A549 (cell line): ENCODE measurements at regions not wholly inside any gene's neighbourhood (a gene's known extent, or its start where the extent isn't known, plus 50 kb on each side); places are given as distances from the start of the nearest gene placed in this dataset.

Experiments
- ATAC-seq, 2 experiments: fragments of 200-7000 bp in 1 of 2; fragments of >200 bp in 1 of 2; cut with Nextera tagmentation in 1 of 2; cut with Tn5 transposase in 1 of 2; 3 replicates each; pipeline versions ENCODE4 v1.8.0 to v1.9.1; 2018 to 2020; ENCODE audit warnings: mild to moderate bottlenecking in 1 of 2, moderate library complexity in 1 of 2
- CTCF ChIA-PET: fragments of 300-600 bp; sonication (Branson Sonifier 250); formaldehyde crosslinking; extraction: SDS; loops from one replicate; lab custom pipeline; 2021; ENCODE audit warnings: antibody characterized with exemption, inconsistent platforms; lab: Yijun Ruan, JAX
- POLR2A ChIA-PET: fragments of 350-600 bp; formaldehyde crosslinking; extraction: SDS; loops from one replicate; lab custom pipeline; 2021; ENCODE audit warnings: antibody characterized with exemption, inconsistent platforms; lab: Yijun Ruan, JAX
- DNase-seq, 2 experiments: peaks; one replicate each; pipeline versions ENCODE4 v3.0.0 to v3.0.0-alpha.2; 2011 to 2016; ENCODE audit warnings: low read depth in 1 of 2, low spot score in 1 of 2
- FAIRE-seq: peaks from 2 replicates; lab custom pipeline; 2011; peaks lifted over from hg19 to GRCh38; lab: Jason Lieb, UNC
- H3K27ac ChIP-seq, 2 experiments: fragments of >200 bp; sonication (Bioruptor Twin); formaldehyde crosslinking; 3 replicates each; pipeline ENCODE4 v1.5.1; 2016 to 2017
- H3K4me1 ChIP-seq: fragments of >200 bp; sonication (Bioruptor Twin); formaldehyde crosslinking; 3 replicates; pipeline ENCODE4 v1.6.1; 2016
- H3K4me2 ChIP-seq: fragments of >200 bp; sonication (Bioruptor Twin); formaldehyde crosslinking; 3 replicates; pipeline ENCODE4 v1.6.1; 2016
- H3K4me3 ChIP-seq: fragments of >200 bp; sonication (Bioruptor Twin); formaldehyde crosslinking; 3 replicates; pipeline ENCODE4 v1.5.1; 2016
- H3K9me3 ChIP-seq: fragments of >200 bp; sonication (Bioruptor Twin); formaldehyde crosslinking; 3 replicates; pipeline ENCODE4 v1.6.1; 2016
- ATOH8 ChIP-seq: fragments of 250-450 bp; sonication (Bioruptor Pico); IDR thresholded peaks from 2 replicates; pipeline ENCODE4 v1.5.0; 2020; ENCODE audit warnings: low read depth, mild to moderate bottlenecking, moderate library complexity
- CBX2 ChIP-seq: fragments of 200-600 bp; sonication (generic); IDR thresholded peaks from 2 replicates; pipeline ENCODE4 v1.6.1; 2016; ENCODE audit warnings: low read depth, mild to moderate bottlenecking, borderline replicate concordance
- CHD4 ChIP-seq: fragments of 200-600 bp; sonication (generic); IDR thresholded peaks from 2 replicates; pipeline ENCODE4 v1.6.1; 2016; ENCODE audit warnings: antibody characterized with exemption, mild to moderate bottlenecking, borderline replicate concordance
- E2F6 ChIP-seq: IDR thresholded peaks from 2 replicates; pipeline ENCODE4 v1.6.1; 2012; ENCODE audit warnings: low read depth, borderline replicate concordance
- FOSB ChIP-seq: fragments of 250-450 bp; sonication (Bioruptor Pico); IDR thresholded peaks from 2 replicates; pipeline ENCODE4 v1.5.0; 2020; ENCODE audit warnings: mild to moderate bottlenecking, moderate library complexity
- FOXS1 ChIP-seq: fragments of 250-450 bp; sonication (Bioruptor Pico); IDR thresholded peaks from 2 replicates; pipeline ENCODE4 v1.5.0; 2020; ENCODE audit warnings: mild to moderate bottlenecking, moderate library complexity
- HEYL ChIP-seq: fragments of 250-450 bp; sonication (Bioruptor Pico); IDR thresholded peaks from 2 replicates; pipeline ENCODE4 v1.8.0; 2021; ENCODE audit warnings: mild to moderate bottlenecking, moderate library complexity
- JUNB ChIP-seq: fragments of >200 bp; sonication (Bioruptor Twin); formaldehyde crosslinking; IDR thresholded peaks from 2 replicates; pipeline ENCODE4 v1.6.1; 2016
- NR3C1 ChIP-seq: fragments of >200 bp; sonication (Bioruptor Twin); formaldehyde crosslinking; IDR thresholded peaks from 3 replicates; pipeline ENCODE4 v1.6.1; 2017
- PHF8 ChIP-seq: fragments of 200-600 bp; sonication (generic); IDR thresholded peaks from 2 replicates; pipeline ENCODE4 v1.6.1; 2016; ENCODE audit warnings: low read depth, mild to moderate bottlenecking, antibody characterized with exemption, moderate library complexity, borderline replicate concordance
- POLR2AphosphoS2 ChIP-seq: conservative IDR thresholded peaks from 2 replicates; pipeline ENCODE4 v1.6.1; 2012; ENCODE audit warnings: low read length, improper control_type of control experiment, inconsistent platforms
- REST ChIP-seq: fragments of 200-600 bp; sonication (generic); IDR thresholded peaks from 2 replicates; pipeline ENCODE4 v1.6.1; 2016; ENCODE audit warnings: antibody characterized with exemption, mild to moderate bottlenecking, moderate library complexity
- RNF2 ChIP-seq: fragments of 200-600 bp; sonication (generic); IDR thresholded peaks from 2 replicates; pipeline ENCODE4 v1.6.1; 2016; ENCODE audit warnings: low read depth, mild to moderate bottlenecking, antibody characterized with exemption, moderate library complexity, borderline replicate concordance
- TP53 ChIP-seq: fragments of 250-450 bp; sonication (Bioruptor Pico); IDR thresholded peaks from 2 replicates; pipeline ENCODE4 v1.5.0; 2021; ENCODE audit warnings: mild to moderate bottlenecking, moderate library complexity
- ZSCAN20 ChIP-seq: fragments of 250-450 bp; sonication (Bioruptor Pico); IDR thresholded peaks from 2 replicates; pipeline ENCODE4 v1.8.0; 2022; ENCODE audit warnings: mild to moderate bottlenecking, moderate library complexity
- WGBS: methylation state at CpG from one replicate; pipeline ENCODE4 v1.1.6; 2017; ENCODE audit errors: missing lambda C conversion rate; 5-methylcytosine and 5-hydroxymethylcytosine counted together

- 12% methylated on average over 5 of the region's 5 CpGs for WGBS
- POLR2A ChIA-PET = no interaction called here
- no peak for FAIRE-seq
- no peak overlapping the region for H3K4me2 ChIP-seq
- CTCF ChIA-PET = interaction anchor here (1.0 kb wide), 1 partner anchor 1488 kb away, joined by 3 read pairs; no protein-coding TSS in a partner anchor
- H3K9me3 ChIP-seq = no peaks in the 10 kb centered on the region
- no peak for ATAC-seq
- DNase-seq = no peak
- H3K4me1 ChIP-seq = no peaks in the 10 kb centered on the region
- TF ChIP-seq TP53 (CRISPR knock-in tag) (no peak), ZSCAN20 (CRISPR knock-in tag) (no peak), CHD4 (no peak)
- H3K27ac ChIP-seq = no peak overlapping the region
- no peak overlapping the region for H3K4me3 ChIP-seq
These were observed 186.0 kb upstream of the RAB6C start for GRCh38 chr2:129793431-129793902.

- TF ChIP-seq PHF8 = no peak
- no peak overlapping the region for H3K4me2 ChIP-seq
- POLR2A ChIA-PET = no interaction called here
- no peaks in the 10 kb centered on the region for H3K4me1 ChIP-seq
- DNase-seq (no peak), FAIRE-seq (no peak), ATAC-seq (no peak)
- H3K27ac ChIP-seq = no peak overlapping the region
- H3K4me3 ChIP-seq = no peak overlapping the region
- WGBS = 20% methylated on average over 5 of the region's 5 CpGs
- H3K9me3 ChIP-seq = no peaks in the 10 kb centered on the region
- CTCF ChIA-PET = interaction anchor here (1.0 kb wide), 1 partner anchor 1488 kb away, joined by 3 read pairs; no protein-coding TSS in a partner anchor
These were observed 185.3 kb upstream of the RAB6C start for GRCh38 chr2:129794116-129794515.

GRCh38 chr2:129794540-129794939, 184.9 kb upstream of the RAB6C start:
- TF ChIP-seq JUNB (no peak), POLR2AphosphoS2 (no peak), HEYL (CRISPR knock-in tag) (no peak), E2F6 (no peak), CBX2 (no peak), REST (no peak), FOSB (CRISPR knock-in tag) (no peak)
- DNase-seq = no peak
- CTCF ChIA-PET = interaction anchor here (1.0 kb wide), 1 partner anchor 1489 kb away, joined by 3 read pairs; no protein-coding TSS in a partner anchor
- POLR2A ChIA-PET = no interaction called here
- no peak overlapping the region for H3K27ac ChIP-seq
- no peak overlapping the region for H3K4me2 ChIP-seq
- H3K9me3 ChIP-seq = no peaks in the 10 kb centered on the region
- FAIRE-seq = no peak
- no peak overlapping the region for H3K4me3 ChIP-seq
- no peak for ATAC-seq
- WGBS = 46% methylated on average over 15 of the region's 15 CpGs
- no peaks in the 10 kb centered on the region for H3K4me1 ChIP-seq

- ChIA-PET POLR2A (no interaction called here), CTCF (no interaction called here)
- FAIRE-seq (no peak), ATAC-seq (no peak), DNase-seq (no peak)
- Histone ChIP-seq H3K4me3 (no peak overlapping the region), H3K27ac (no peak overlapping the region), H3K9me3 (no peaks in the 10 kb centered on the region), H3K4me1 (no peaks in the 10 kb centered on the region), H3K4me2 (no peak overlapping the region)
- TF ChIP-seq CBX2 = no peak
- no peak for TF ChIP-seq FOXS1 (CRISPR knock-in tag)
- TF ChIP-seq ZSCAN20 (CRISPR knock-in tag) = no peak
- TF ChIP-seq FOSB (CRISPR knock-in tag) = no peak
- TF ChIP-seq NR3C1 = no peak
- TF ChIP-seq RNF2 = no peak
- no peak for TF ChIP-seq ATOH8 (CRISPR knock-in tag)
- WGBS = no CpG with 5 or more reads among the region's 7 CpGs
These were observed 183.2 kb upstream of the RAB6C start for GRCh38 chr2:129796225-129796624.
